Common myeloid progenitor, CD34-positive (primary cell): ENCODE measurements at regions not wholly inside any gene's neighbourhood (a gene's known extent, or its start where the extent isn't known, plus 50 kb on each side); places are given as distances from the start of the nearest gene placed in this dataset.

Experiments used
- CTCF ChIA-PET: fragments of 350-600 bp; sonication (Branson Sonifier 250); formaldehyde crosslinking; loops from one replicate; lab custom pipeline; 2021; ENCODE audit warnings: antibody characterized with exemption; lab: Charles Lee
- POLR2A ChIA-PET: fragments of 350-600 bp; sonication (Branson Sonifier 250); formaldehyde crosslinking; loops from one replicate; lab custom pipeline; 2021; ENCODE audit warnings: antibody characterized with exemption; lab: Charles Lee
- DNase-seq, 3 donors: peaks; one replicate each; pipeline versions ENCODE4 v3.0.0 to v3.0.0-alpha.2; 2013
- H3K27ac ChIP-seq, 2 experiments: 1 replicate in 1 of 2; 2 replicates in 1 of 2; pipeline ENCODE4 v1.7.0; 2013; ENCODE audit warnings: inconsistent platforms in 2 of 2, low read length in 2 of 2, mild to moderate bottlenecking in 2 of 2, low read depth in 1 of 2, moderate library complexity in 1 of 2; ENCODE audit not compliant: severe bottlenecking in 2 of 2, insufficient read depth in 1 of 2, poor library complexity in 1 of 2
- H3K27me3 ChIP-seq, 5 experiments: replicated peaks in 2 of 5; 1 replicate in 3 of 5; 2 replicates in 2 of 5; pipeline versions ENCODE4 v1.6.1 to v1.7.0; 2013; ENCODE audit warnings: low read length in 4 of 5, mild to moderate bottlenecking in 2 of 5, moderate library complexity in 2 of 5, inconsistent platforms in 1 of 5; ENCODE audit not compliant: insufficient read depth in 5 of 5, control insufficient read depth in 4 of 5
- H3K36me3 ChIP-seq, 4 experiments: 1 replicate in 2 of 4; 2 replicates in 2 of 4; pipeline versions ENCODE4 v1.6.1 to v1.7.0; 2013; ENCODE audit warnings: low read length in 3 of 4, control low read depth in 1 of 4, mild to moderate bottlenecking in 1 of 4; ENCODE audit not compliant: control insufficient read depth in 4 of 4, insufficient read depth in 4 of 4
- H3K4me1 ChIP-seq, 4 experiments: 1 replicate in 3 of 4; 2 replicates in 1 of 4; pipeline versions ENCODE4 v1.6.1 to v1.7.1; 2013; ENCODE audit warnings: low read length in 3 of 4, mild to moderate bottlenecking in 3 of 4, control low read depth in 1 of 4, inconsistent platforms in 1 of 4, moderate library complexity in 1 of 4; ENCODE audit not compliant: control insufficient read depth in 4 of 4, insufficient read depth in 4 of 4; ENCODE audit errors: control extremely low read depth in 1 of 4
- H3K4me3 ChIP-seq, 7 experiments: 1 replicate in 4 of 7; 2 replicates in 3 of 7; pipeline versions ENCODE4 v1.5.1 to v1.7.0; 2013; ENCODE audit warnings: mild to moderate bottlenecking in 7 of 7, low read length in 6 of 7, moderate library complexity in 6 of 7, inconsistent platforms in 2 of 7, low read depth in 2 of 7, control low read depth in 1 of 7; ENCODE audit not compliant: insufficient read depth in 4 of 7, control insufficient read depth in 1 of 7; ENCODE audit errors: extremely low read depth in 1 of 7
- H3K9me3 ChIP-seq, 5 experiments: 1 replicate in 4 of 5; 2 replicates in 1 of 5; pipeline versions ENCODE4 v1.6.1 to v1.7.1; 2013; ENCODE audit warnings: low read length in 4 of 5, mild to moderate bottlenecking in 2 of 5, inconsistent platforms in 1 of 5, low read depth in 1 of 5, moderate library complexity in 1 of 5; ENCODE audit not compliant: control insufficient read depth in 4 of 5, insufficient read depth in 2 of 5; ENCODE audit errors: control extremely low read depth in 1 of 5
- WGBS: methylation state at CpG from one replicate; pipeline ENCODE4 v1.1.5; 2013; ENCODE audit not compliant: insufficient coverage; 5-methylcytosine and 5-hydroxymethylcytosine counted together

- 100% methylated on average over 1 of the region's 1 CpG for WGBS
- H3K4me1 ChIP-seq: no peaks in the 10 kb centered on the region
- POLR2A ChIA-PET: no interaction called here
- CTCF ChIA-PET: no interaction called here
- H3K27me3 ChIP-seq: no peaks in the 10 kb centered on the region
- H3K9me3 ChIP-seq: no peaks in the 10 kb centered on the region
- no peak overlapping the region for H3K4me3 ChIP-seq
- H3K36me3 ChIP-seq: no peaks in the 10 kb centered on the region
- no peak overlapping the region for H3K27ac ChIP-seq
- no peak for DNase-seq
These were observed 58.2 kb downstream of the RPRM start for GRCh38 chr2:153420394-153420793.

GRCh38 chr2:153417077-153417476, 61.5 kb downstream of the RPRM start:
- no peak for DNase-seq
- Histone ChIP-seq H3K27ac (no peak overlapping the region), H3K4me3 (no peak overlapping the region), H3K36me3 (no peaks in the 10 kb centered on the region), H3K27me3 (no peaks in the 10 kb centered on the region), H3K9me3 (no peaks in the 10 kb centered on the region), H3K4me1 (no peaks in the 10 kb centered on the region)
- ChIA-PET POLR2A (no interaction called here), CTCF (no interaction called here)
- 88% methylated on average over 1 of the region's 1 CpG for WGBS

GRCh38 chr2:153416071-153416470, 62.5 kb downstream of the RPRM start:
- CTCF ChIA-PET: no interaction called here
- no CpG with 5 or more reads among the region's 1 CpG for WGBS
- H3K4me3 ChIP-seq: no peak overlapping the region
- POLR2A ChIA-PET: no interaction called here
- H3K9me3 ChIP-seq: no peaks in the 10 kb centered on the region
- no peak for DNase-seq
- H3K4me1 ChIP-seq: no peaks in the 10 kb centered on the region
- no peaks in the 10 kb centered on the region for H3K27me3 ChIP-seq
- no peak overlapping the region for H3K27ac ChIP-seq
- H3K36me3 ChIP-seq: no peaks in the 10 kb centered on the region

GRCh38 chr2:153408710-153409385, 69.7 kb downstream of the RPRM start:
- no peaks in the 10 kb centered on the region for H3K27me3 ChIP-seq
- ChIA-PET POLR2A (no interaction called here), CTCF (no interaction called here)
- no peaks in the 10 kb centered on the region for H3K9me3 ChIP-seq
- no peak overlapping the region for H3K27ac ChIP-seq
- no peak overlapping the region for H3K4me3 ChIP-seq
- WGBS: 57% methylated on average over 1 of the region's 3 CpGs
- DNase-seq: no peak
- no peaks in the 10 kb centered on the region for H3K4me1 ChIP-seq
- H3K36me3 ChIP-seq: no peaks in the 10 kb centered on the region

GRCh38 chr2:153405196-153405595, 73.4 kb downstream of the RPRM start:
- Histone ChIP-seq H3K9me3 (no peaks in the 10 kb centered on the region), H3K4me3 (no peak overlapping the region), H3K36me3 (no peaks in the 10 kb centered on the region), H3K27ac (no peak overlapping the region), H3K27me3 (no peaks in the 10 kb centered on the region), H3K4me1 (no peaks in the 10 kb centered on the region)
- WGBS: 80% methylated on average over 1 of the region's 1 CpG
- CTCF ChIA-PET: no interaction called here
- no peak for DNase-seq
- POLR2A ChIA-PET: no interaction called here

- WGBS: 100% methylated on average over 1 of the region's 1 CpG
- Histone ChIP-seq H3K4me3 (no peak overlapping the region), H3K36me3 (no peaks in the 10 kb centered on the region), H3K9me3 (no peaks in the 10 kb centered on the region), H3K4me1 (no peaks in the 10 kb centered on the region), H3K27ac (no peak overlapping the region), H3K27me3 (no peaks in the 10 kb centered on the region)
- CTCF ChIA-PET: no interaction called here
- POLR2A ChIA-PET: no interaction called here
- DNase-seq: no peak
These were observed 73.8 kb downstream of the RPRM start for GRCh38 chr2:153404792-153405191.

- WGBS: 100% methylated on average over 1 of the region's 2 CpGs
- Histone ChIP-seq H3K9me3 (no peaks in the 10 kb centered on the region), H3K4me1 (no peaks in the 10 kb centered on the region), H3K27me3 (no peaks in the 10 kb centered on the region), H3K27ac (no peak overlapping the region), H3K4me3 (no peak overlapping the region), H3K36me3 (no peaks in the 10 kb centered on the region)
- CTCF ChIA-PET: no interaction called here
- no peak for DNase-seq
- POLR2A ChIA-PET: no interaction called here
These were observed 74.6 kb downstream of the RPRM start for GRCh38 chr2:153403940-153404339.
